Gastrocnemius medialis (tissue), 4 donors: ENCODE measurements at regions not wholly inside any gene's neighbourhood (a gene's known extent, or its start where the extent isn't known, plus 50 kb on each side); places are given as distances from the start of the nearest gene placed in this dataset.

Experiments used
- POLR2A ChIP-seq, 2 donors: fragments of 450-650 bp; IDR thresholded peaks; one replicate each; pipeline ENCODE4 v1.6.1; 2017; ENCODE audit warnings: antibody characterized with exemption in 2 of 2, mild to moderate bottlenecking in 2 of 2, moderate library complexity in 2 of 2
- TF ChIP-seq, protein P1 (sequence below), 5 experiments: fragments of 450-650 bp in 3 of 5; fragments of 200-600 bp in 2 of 5; sonication (generic) in 2 of 5; IDR thresholded peaks in 4 of 5; conservative IDR thresholded peaks in 1 of 5; 1 replicate in 4 of 5; 2 replicates in 1 of 5; pipeline ENCODE4 v1.5.1; 2016 to 2019; ENCODE audit warnings: antibody characterized with exemption in 5 of 5, mild to moderate bottlenecking in 3 of 5, moderate library complexity in 3 of 5

GRCh38 chr2:241988146-241988545 is 118.6 kb downstream of the RTP5 start:
- TF ChIP-seq, protein P1, sequence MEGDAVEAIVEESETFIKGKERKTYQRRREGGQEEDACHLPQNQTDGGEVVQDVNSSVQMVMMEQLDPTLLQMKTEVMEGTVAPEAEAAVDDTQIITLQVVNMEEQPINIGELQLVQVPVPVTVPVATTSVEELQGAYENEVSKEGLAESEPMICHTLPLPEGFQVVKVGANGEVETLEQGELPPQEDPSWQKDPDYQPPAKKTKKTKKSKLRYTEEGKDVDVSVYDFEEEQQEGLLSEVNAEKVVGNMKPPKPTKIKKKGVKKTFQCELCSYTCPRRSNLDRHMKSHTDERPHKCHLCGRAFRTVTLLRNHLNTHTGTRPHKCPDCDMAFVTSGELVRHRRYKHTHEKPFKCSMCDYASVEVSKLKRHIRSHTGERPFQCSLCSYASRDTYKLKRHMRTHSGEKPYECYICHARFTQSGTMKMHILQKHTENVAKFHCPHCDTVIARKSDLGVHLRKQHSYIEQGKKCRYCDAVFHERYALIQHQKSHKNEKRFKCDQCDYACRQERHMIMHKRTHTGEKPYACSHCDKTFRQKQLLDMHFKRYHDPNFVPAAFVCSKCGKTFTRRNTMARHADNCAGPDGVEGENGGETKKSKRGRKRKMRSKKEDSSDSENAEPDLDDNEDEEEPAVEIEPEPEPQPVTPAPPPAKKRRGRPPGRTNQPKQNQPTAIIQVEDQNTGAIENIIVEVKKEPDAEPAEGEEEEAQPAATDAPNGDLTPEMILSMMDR (IDR thresholded peaks at IDR 0.05 in 4 of 5, conservative IDR thresholded peaks at IDR 0.05 in 1 of 5), result no peak
- no peak for TF ChIP-seq POLR2A (IDR thresholded peaks at IDR 0.05)
